Activated B cell treated with CpG ODN at 0.5 μM for 24 hours (primary cell): ENCODE measurements at regions not wholly inside any gene's neighbourhood (a gene's known extent, or its start where the extent isn't known, plus 50 kb on each side); places are given as distances from the start of the nearest gene placed in this dataset.

Source experiments
- ATAC-seq: fragments of 200-7000 bp; cut with Tn5 transposase; one replicate; pipeline ENCODE4 v1.10.0; 2021; ENCODE audit warnings: low read depth, mild to moderate bottlenecking, moderate library complexity
- CTCF ChIA-PET: fragments of 350-600 bp; sonication (Branson Sonifier 250); formaldehyde crosslinking; loops from one replicate; lab custom pipeline; 2021; ENCODE audit warnings: antibody characterized with exemption; lab: Charles Lee
- POLR2A ChIA-PET: fragments of 350-600 bp; sonication (Branson Sonifier 250); formaldehyde crosslinking; loops from one replicate; lab custom pipeline; 2021; ENCODE audit warnings: antibody characterized with exemption; lab: Charles Lee
- DNase-seq: peaks from one replicate; pipeline ENCODE4 v3.0.0; 2022
- H3K27ac Mint-ChIP-seq: one replicate; pipeline ENCODE4 v1.8.0; 2020; ENCODE audit warnings: mixed read lengths
- H3K27me3 Mint-ChIP-seq: one replicate; pipeline ENCODE4 v1.8.0; 2021; ENCODE audit warnings: mixed read lengths
- H3K36me3 Mint-ChIP-seq: one replicate; pipeline ENCODE4 v1.8.0; 2021; ENCODE audit warnings: low read depth, mixed read lengths
- H3K4me1 Mint-ChIP-seq: one replicate; pipeline ENCODE4 v1.8.0; 2021; ENCODE audit warnings: mixed read lengths
- H3K4me3 Mint-ChIP-seq: one replicate; pipeline ENCODE4 v1.8.0; 2020; ENCODE audit warnings: mild to moderate bottlenecking, mixed read lengths
- H3K9me3 Mint-ChIP-seq: one replicate; pipeline ENCODE4 v1.8.0; 2020; ENCODE audit warnings: mixed read lengths
- CTCF ChIP-seq: fragments of 200-600 bp; IDR thresholded peaks from one replicate; pipeline ENCODE4 v1.8.0; 2022; ENCODE audit warnings: antibody characterized with exemption, mild to moderate bottlenecking
- intact Hi-C: fragments of 100-400 bp; cut with micrococcal nuclease; formaldehyde crosslinking; loops from one replicate; pipeline ENCODE4 v1.15.1; 2024

GRCh38 chr12:14187002-14187401, 178.5 kb upstream of the ATF7IP start:
- POLR2A ChIA-PET = interaction anchor here (0.6 to 2.2 kb wide), 2 partner anchors 17 to 179 kb away, joined by 6 to 17 read pairs; partner anchors contain the start of gene ATF7IP
- no peak for TF ChIP-seq CTCF
- intact Hi-C loops = loop anchor here (5.0 kb wide), 1 partner anchor 530 kb away; no protein-coding TSS in a partner anchor
- no peaks in the 10 kb centered on the region for H3K36me3 Mint-ChIP-seq
- CTCF ChIA-PET = interaction anchor here (1.0 to 4.1 kb wide), 5 partner anchors 13 to 231 kb away, joined by 4 to 46 read pairs (median 14); no protein-coding TSS in a partner anchor
- peaks cover 44% of the 10 kb centered on the region for H3K4me1 Mint-ChIP-seq
- DNase-seq (no peak), ATAC-seq (no peak)
- H3K27me3 Mint-ChIP-seq = no peaks in the 10 kb centered on the region
- H3K4me3 Mint-ChIP-seq = no peak overlapping the region
- H3K27ac Mint-ChIP-seq = no peak overlapping the region
- no peaks in the 10 kb centered on the region for H3K9me3 Mint-ChIP-seq

- no peak for TF ChIP-seq CTCF
- no peak for ATAC-seq
- intact Hi-C loops = loop anchor here (5.0 kb wide), 1 partner anchor 529 kb away; no protein-coding TSS in a partner anchor
- ChIA-PET POLR2A (no interaction called here), CTCF (no interaction called here)
- Mint-ChIP-seq H3K9me3 (no peaks in the 10 kb centered on the region), H3K27me3 (no peaks in the 10 kb centered on the region), H3K36me3 (no peaks in the 10 kb centered on the region), H3K27ac (no peak overlapping the region), H3K4me3 (no peak overlapping the region), H3K4me1 (peaks cover 46% of the 10 kb centered on the region)
- no peak for DNase-seq
Measured at GRCh38 chr12:14187966-14188365, 177.5 kb upstream of the ATF7IP start.

- no peak for DNase-seq
- Mint-ChIP-seq H3K4me1 (peaks cover 48% of the 10 kb centered on the region), H3K36me3 (no peaks in the 10 kb centered on the region), H3K27me3 (no peaks in the 10 kb centered on the region), H3K9me3 (no peaks in the 10 kb centered on the region), H3K4me3 (no peak overlapping the region), H3K27ac (no peak overlapping the region)
- ATAC-seq = no peak
- no peak for TF ChIP-seq CTCF
- ChIA-PET CTCF (interaction anchor here (0.6 kb wide), 1 partner anchor 12 kb away, joined by 3 read pairs; no protein-coding TSS in a partner anchor), POLR2A (interaction anchor here (0.6 kb wide), 1 partner anchor 9 kb away, joined by 3 read pairs; no protein-coding TSS in a partner anchor)
- intact Hi-C loops = loop anchor here (5.0 kb wide), 1 partner anchor 529 kb away; no protein-coding TSS in a partner anchor
Measured at GRCh38 chr12:14188744-14189143, 176.7 kb upstream of the ATF7IP start.

GRCh38 chr12:14190694-14191093, 174.8 kb upstream of the ATF7IP start:
- POLR2A ChIA-PET = no interaction called here
- CTCF ChIA-PET = no interaction called here
- Mint-ChIP-seq H3K4me1 (peaks cover 40% of the 10 kb centered on the region), H3K27ac (peak overlapping the region; percentile 36), H3K4me3 (peak overlapping the region; percentile 48), H3K9me3 (no peaks in the 10 kb centered on the region), H3K27me3 (no peaks in the 10 kb centered on the region), H3K36me3 (no peaks in the 10 kb centered on the region)
- TF ChIP-seq CTCF = no peak
- DNase-seq (no peak), ATAC-seq (peak; percentile 6)
- intact Hi-C loops = loop anchor here (2.0 to 10.0 kb wide), 2 partner anchors 26 to 764 kb away; no protein-coding TSS in a partner anchor

GRCh38 chr12:14191612-14192011, 173.9 kb upstream of the ATF7IP start:
- Mint-ChIP-seq H3K4me3 (peak overlapping the region; percentile 66), H3K27ac (peak overlapping the region; percentile 61), H3K36me3 (no peaks in the 10 kb centered on the region), H3K27me3 (no peaks in the 10 kb centered on the region), H3K4me1 (peaks cover 36% of the 10 kb centered on the region), H3K9me3 (no peaks in the 10 kb centered on the region)
- intact Hi-C loops = loop anchor here (2.0 to 10.0 kb wide), 2 partner anchors 25 to 763 kb away; no protein-coding TSS in a partner anchor
- POLR2A ChIA-PET = interaction anchor here (0.9 kb wide), 1 partner anchor 24 kb away, joined by 3 read pairs; no protein-coding TSS in a partner anchor
- TF ChIP-seq CTCF = no peak
- ATAC-seq (peak; percentile 54), DNase-seq (no peak)
- CTCF ChIA-PET = interaction anchor here (1.6 kb wide), 1 partner anchor 24 kb away, joined by 6 read pairs; no protein-coding TSS in a partner anchor
